Nephron progenitor cell (in vitro differentiated cells): ENCODE measurements at regions not wholly inside any gene's neighbourhood (a gene's known extent, or its start where the extent isn't known, plus 50 kb on each side); places are given as distances from the start of the nearest gene placed in this dataset.

Experiments used
- DNase-seq: peaks from one replicate; pipeline ENCODE4 v3.0.0; 2021
- H3K27ac Mint-ChIP-seq: 2 replicates; pipeline ENCODE4 v1.8.0; 2021; ENCODE audit warnings: mild to moderate bottlenecking, moderate library complexity, mixed read lengths
- H3K27me3 Mint-ChIP-seq: 2 replicates; pipeline ENCODE4 v1.8.0; 2021; ENCODE audit warnings: mild to moderate bottlenecking, low read depth, mixed read lengths; ENCODE audit not compliant: poor library complexity
- H3K36me3 Mint-ChIP-seq: 2 replicates; pipeline ENCODE4 v1.8.0; 2021; ENCODE audit warnings: low read depth, mixed read lengths
- H3K4me1 Mint-ChIP-seq: 2 replicates; pipeline ENCODE4 v1.8.0; 2021; ENCODE audit warnings: mixed read lengths
- H3K4me3 Mint-ChIP-seq: 2 replicates; pipeline ENCODE4 v1.8.0; 2021; ENCODE audit warnings: mild to moderate bottlenecking, moderate library complexity, mixed read lengths
- H3K9me3 Mint-ChIP-seq: 2 replicates; pipeline ENCODE4 v1.8.0; 2021; ENCODE audit warnings: mild to moderate bottlenecking, moderate library complexity, mixed read lengths
- CTCF ChIP-seq: fragments of 200-600 bp; sonication (generic); IDR thresholded peaks from 2 replicates; pipeline ENCODE4 v1.5.0; 2021; ENCODE audit warnings: antibody characterized with exemption

GRCh38 chr2:219798430-219798829 lies 171.0 kb downstream of the SLC4A3 start:
- no peak overlapping the region for H3K4me3 Mint-ChIP-seq
- no peaks in the 10 kb centered on the region for H3K4me1 Mint-ChIP-seq
- H3K9me3 Mint-ChIP-seq, result peaks cover 7% of the 10 kb centered on the region
- no peak overlapping the region for H3K27ac Mint-ChIP-seq
- H3K27me3 Mint-ChIP-seq, result peaks cover 4% of the 10 kb centered on the region
- TF ChIP-seq CTCF, result no peak
- DNase-seq, result no peak
- H3K36me3 Mint-ChIP-seq, result no peaks in the 10 kb centered on the region

GRCh38 chr2:219803294-219803693 lies 175.9 kb downstream of the SLC4A3 start:
- no peaks in the 10 kb centered on the region for H3K4me1 Mint-ChIP-seq
- no peak for DNase-seq
- peaks cover 4% of the 10 kb centered on the region for H3K27me3 Mint-ChIP-seq
- no peak for TF ChIP-seq CTCF
- H3K36me3 Mint-ChIP-seq, result no peaks in the 10 kb centered on the region
- peaks cover 23% of the 10 kb centered on the region for H3K9me3 Mint-ChIP-seq
- H3K27ac Mint-ChIP-seq, result no peak overlapping the region
- no peak overlapping the region for H3K4me3 Mint-ChIP-seq

- Mint-ChIP-seq H3K27ac (no peak overlapping the region), H3K9me3 (peaks cover 58% of the 10 kb centered on the region), H3K27me3 (peaks cover 4% of the 10 kb centered on the region), H3K4me1 (no peaks in the 10 kb centered on the region), H3K36me3 (peaks cover 11% of the 10 kb centered on the region), H3K4me3 (no peak overlapping the region)
- no peak for TF ChIP-seq CTCF
- no peak for DNase-seq
Observed at GRCh38 chr2:219810895-219811294, 183.5 kb downstream of the SLC4A3 start.

- Mint-ChIP-seq H3K27me3 (peaks cover 7% of the 10 kb centered on the region), H3K9me3 (peaks cover 56% of the 10 kb centered on the region), H3K4me3 (no peak overlapping the region), H3K27ac (no peak overlapping the region), H3K4me1 (no peaks in the 10 kb centered on the region), H3K36me3 (peaks cover 11% of the 10 kb centered on the region)
- no peak for DNase-seq
- no peak for TF ChIP-seq CTCF
Observed at GRCh38 chr2:219812672-219813071, 185.2 kb downstream of the SLC4A3 start.

GRCh38 chr2:219820767-219821166 lies 193.3 kb downstream of the SLC4A3 start:
- Mint-ChIP-seq H3K27ac (no peak overlapping the region), H3K36me3 (peaks cover 8% of the 10 kb centered on the region)

More at GRCh38 chr2:219820767-219821166, 193.3 kb downstream of the SLC4A3 start:
- peaks cover 40% of the 10 kb centered on the region for H3K9me3 Mint-ChIP-seq
- H3K4me1 Mint-ChIP-seq, result peaks cover 35% of the 10 kb centered on the region
- no peak for TF ChIP-seq CTCF
- no peak for DNase-seq
- no peak overlapping the region for H3K4me3 Mint-ChIP-seq
- peaks cover 7% of the 10 kb centered on the region for H3K27me3 Mint-ChIP-seq
